Lower lobe of right lung (tissue), 2 donors: ENCODE measurements at regions not wholly inside any gene's neighbourhood (a gene's known extent, or its start where the extent isn't known, plus 50 kb on each side); places are given as distances from the start of the nearest gene placed in this dataset.

ENCODE experiments used
- ATAC-seq, 2 donors: fragments of 200-7000 bp; cut with Tn5 transposase; one replicate each; pipeline ENCODE4 v1.9.1; 2020 to 2022; ENCODE audit warnings: mild to moderate bottlenecking in 2 of 2, moderate library complexity in 2 of 2
- DNase-seq: peaks from one replicate; pipeline ENCODE4 v3.0.0-alpha.2; 2020
- H3K27ac ChIP-seq: fragments of 200-600 bp; one replicate; pipeline ENCODE4 v1.8.0; 2022
- H3K27me3 ChIP-seq: fragments of 200-600 bp; one replicate; pipeline ENCODE4 v1.8.0; 2022; ENCODE audit warnings: low read depth
- H3K36me3 ChIP-seq: fragments of 200-600 bp; one replicate; pipeline ENCODE4 v1.8.0; 2022; ENCODE audit warnings: mild to moderate bottlenecking
- H3K4me1 ChIP-seq: fragments of 200-600 bp; one replicate; pipeline ENCODE4 v1.8.0; 2022
- H3K4me3 ChIP-seq: fragments of 200-600 bp; one replicate; pipeline ENCODE4 v1.8.0; 2022; ENCODE audit warnings: mild to moderate bottlenecking
- H3K9me3 ChIP-seq: fragments of 200-600 bp; one replicate; pipeline ENCODE4 v1.8.0; 2022
- CTCF ChIP-seq: fragments of 200-600 bp; IDR thresholded peaks from one replicate; pipeline ENCODE4 v1.8.0; 2022; ENCODE audit warnings: antibody characterized with exemption, mild to moderate bottlenecking
- intact Hi-C: fragments of 100-400 bp; cut with DNase I; formaldehyde crosslinking; loops from one replicate; pipeline ENCODE4 v1.11.0; 2022
- donor health status: DM: no; HTN: yes; CAD: no; lungs with severe emphysema.

GRCh38 chr10:36324831-36325230, 682.7 kb upstream of the FZD8 start:
- H3K4me3 ChIP-seq, result no peak overlapping the region
- ATAC-seq (no peak), DNase-seq (no peak)
- no peaks in the 10 kb centered on the region for H3K27me3 ChIP-seq
- no peaks in the 10 kb centered on the region for H3K4me1 ChIP-seq
- H3K9me3 ChIP-seq, result no peaks in the 10 kb centered on the region
- no peaks in the 10 kb centered on the region for H3K36me3 ChIP-seq
- intact Hi-C loops, result no loop called here
- no peak overlapping the region for H3K27ac ChIP-seq
- TF ChIP-seq CTCF, result no peak

- no peak for TF ChIP-seq CTCF
- ATAC-seq (no peak), DNase-seq (no peak)
- Histone ChIP-seq H3K27ac (no peak overlapping the region), H3K4me3 (no peak overlapping the region), H3K9me3 (no peaks in the 10 kb centered on the region), H3K4me1 (no peaks in the 10 kb centered on the region), H3K36me3 (no peaks in the 10 kb centered on the region), H3K27me3 (no peaks in the 10 kb centered on the region)
- intact Hi-C loops, result no loop called here
Observed at GRCh38 chr10:36313142-36313541, 671.0 kb upstream of the FZD8 start.

- Histone ChIP-seq H3K4me3 (no peak overlapping the region), H3K27ac (no peak overlapping the region), H3K27me3 (no peaks in the 10 kb centered on the region), H3K9me3 (no peaks in the 10 kb centered on the region), H3K36me3 (no peaks in the 10 kb centered on the region), H3K4me1 (no peaks in the 10 kb centered on the region)
- intact Hi-C loops, result no loop called here
- TF ChIP-seq CTCF, result no peak
- DNase-seq (no peak), ATAC-seq (no peak)
Observed at GRCh38 chr10:36303896-36304295, 661.8 kb upstream of the FZD8 start.

GRCh38 chr10:36302086-36302485, 660.0 kb upstream of the FZD8 start:
- intact Hi-C loops, result no loop called here
- Histone ChIP-seq H3K9me3 (no peaks in the 10 kb centered on the region), H3K36me3 (no peaks in the 10 kb centered on the region), H3K4me3 (no peak overlapping the region), H3K27ac (no peak overlapping the region), H3K4me1 (no peaks in the 10 kb centered on the region), H3K27me3 (no peaks in the 10 kb centered on the region)
- no peak for DNase-seq
- no peak for ATAC-seq
- no peak for TF ChIP-seq CTCF

GRCh38 chr10:36301539-36301938, 659.4 kb upstream of the FZD8 start:
- intact Hi-C loops, result no loop called here
- H3K4me3 ChIP-seq, result no peak overlapping the region
- no peak for TF ChIP-seq CTCF
- H3K36me3 ChIP-seq, result no peaks in the 10 kb centered on the region
- H3K27ac ChIP-seq, result no peak overlapping the region
- no peaks in the 10 kb centered on the region for H3K4me1 ChIP-seq
- ATAC-seq (no peak), DNase-seq (no peak)
- no peaks in the 10 kb centered on the region for H3K9me3 ChIP-seq
- no peaks in the 10 kb centered on the region for H3K27me3 ChIP-seq

GRCh38 chr10:36301139-36301538, 659.0 kb upstream of the FZD8 start:
- intact Hi-C loops, result no loop called here
- Histone ChIP-seq H3K36me3 (no peaks in the 10 kb centered on the region), H3K9me3 (no peaks in the 10 kb centered on the region), H3K27me3 (no peaks in the 10 kb centered on the region), H3K27ac (no peak overlapping the region), H3K4me1 (no peaks in the 10 kb centered on the region), H3K4me3 (no peak overlapping the region)
- no peak for ATAC-seq
- DNase-seq, result no peak
- TF ChIP-seq CTCF, result no peak
